Fibroblast of skin of back (primary cell): ENCODE measurements at regions not wholly inside any gene's neighbourhood (a gene's known extent, or its start where the extent isn't known, plus 50 kb on each side); places are given as distances from the start of the nearest gene placed in this dataset.

ENCODE experiments used
- DNase-seq: peaks from one replicate; pipeline ENCODE4 v3.0.0-alpha.2; 2013

GRCh38 chr1:79791488-79792218, 785.1 kb upstream of the ADGRL4 start:
- peak; percentile 37 for DNase-seq

DNA sequence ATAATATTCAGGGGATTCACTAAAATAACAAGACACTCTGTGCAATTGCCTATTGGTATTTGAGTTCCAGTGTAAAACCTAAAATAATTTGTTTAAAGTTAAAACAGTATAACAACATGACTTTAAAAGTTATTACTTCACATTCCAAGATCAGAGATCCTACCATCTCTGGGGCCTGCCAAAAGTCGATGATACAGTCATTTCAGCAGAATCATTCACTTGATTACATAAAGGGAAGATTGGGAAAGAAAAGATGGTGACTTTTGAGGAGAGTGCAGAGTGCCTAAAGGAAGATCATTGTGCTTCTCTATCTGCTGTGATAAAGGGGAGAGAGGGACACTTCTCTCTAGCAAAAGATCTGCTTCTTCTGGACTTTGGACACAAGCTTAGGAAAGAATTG, 784.4 kb upstream of the ADGRL4 start:
- DNase-seq = no peak

- no peak for DNase-seq
These were observed 781.1 kb upstream of the ADGRL4 start for GRCh38 chr1:79787631-79788030.

DNA sequence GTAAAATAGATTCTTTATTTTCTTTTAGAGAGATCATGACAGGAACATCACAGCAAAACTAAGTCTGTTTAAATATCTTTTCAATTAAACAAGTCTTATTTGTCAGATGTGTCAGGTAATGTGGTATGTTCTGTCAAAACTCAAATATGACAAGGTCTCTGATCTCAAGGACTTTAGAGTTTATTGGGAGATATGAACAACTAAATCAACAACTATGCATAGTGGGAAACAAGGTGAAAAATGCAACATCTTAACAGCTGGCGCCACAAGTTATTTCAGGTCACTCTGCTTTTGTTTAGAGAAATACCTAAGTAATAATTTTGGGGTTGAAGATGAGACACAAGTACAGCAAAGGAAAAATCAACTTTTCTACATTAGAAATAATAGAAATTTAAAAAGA, 779.4 kb upstream of the ADGRL4 start:
- no peak for DNase-seq

DNA sequence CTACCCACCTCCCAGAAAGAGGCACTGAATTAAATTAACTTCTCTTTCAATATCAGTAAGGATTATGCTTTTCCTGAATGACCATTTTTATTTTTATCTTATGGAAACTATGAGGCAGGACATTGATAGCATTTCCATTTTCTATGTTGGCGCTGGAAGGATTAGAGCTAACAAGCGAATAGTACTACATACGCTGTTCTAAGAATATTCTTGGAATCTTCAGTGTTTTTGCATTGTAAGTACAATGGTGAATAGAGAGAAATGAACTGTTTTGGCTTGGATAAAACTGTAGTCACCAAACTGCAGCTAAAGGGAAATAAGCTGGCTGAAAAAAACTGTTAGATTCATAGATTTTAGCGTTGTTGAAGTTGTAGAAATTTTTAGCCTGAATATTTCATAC, 779.0 kb upstream of the ADGRL4 start:
- no peak for DNase-seq

DNA sequence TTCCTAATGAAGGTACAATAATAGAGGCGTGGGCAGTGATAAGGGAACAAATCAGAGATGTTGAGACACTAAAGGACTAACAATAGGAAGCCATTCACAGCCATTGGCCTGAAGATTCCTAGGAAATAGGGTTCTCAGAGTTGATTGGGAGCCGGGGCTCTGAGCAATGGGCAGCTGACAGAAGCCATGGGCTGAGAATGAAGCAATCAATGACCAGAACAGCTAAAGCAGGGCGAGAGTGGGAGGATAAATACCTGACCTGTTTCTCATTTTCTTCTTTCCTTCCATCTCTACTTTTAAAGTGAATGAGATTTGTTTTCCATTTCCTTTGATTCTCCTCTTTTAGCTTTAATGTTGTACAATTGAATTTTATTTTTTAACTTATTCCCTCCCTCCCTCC, 774.7 kb upstream of the ADGRL4 start:
- DNase-seq = no peak

DNA sequence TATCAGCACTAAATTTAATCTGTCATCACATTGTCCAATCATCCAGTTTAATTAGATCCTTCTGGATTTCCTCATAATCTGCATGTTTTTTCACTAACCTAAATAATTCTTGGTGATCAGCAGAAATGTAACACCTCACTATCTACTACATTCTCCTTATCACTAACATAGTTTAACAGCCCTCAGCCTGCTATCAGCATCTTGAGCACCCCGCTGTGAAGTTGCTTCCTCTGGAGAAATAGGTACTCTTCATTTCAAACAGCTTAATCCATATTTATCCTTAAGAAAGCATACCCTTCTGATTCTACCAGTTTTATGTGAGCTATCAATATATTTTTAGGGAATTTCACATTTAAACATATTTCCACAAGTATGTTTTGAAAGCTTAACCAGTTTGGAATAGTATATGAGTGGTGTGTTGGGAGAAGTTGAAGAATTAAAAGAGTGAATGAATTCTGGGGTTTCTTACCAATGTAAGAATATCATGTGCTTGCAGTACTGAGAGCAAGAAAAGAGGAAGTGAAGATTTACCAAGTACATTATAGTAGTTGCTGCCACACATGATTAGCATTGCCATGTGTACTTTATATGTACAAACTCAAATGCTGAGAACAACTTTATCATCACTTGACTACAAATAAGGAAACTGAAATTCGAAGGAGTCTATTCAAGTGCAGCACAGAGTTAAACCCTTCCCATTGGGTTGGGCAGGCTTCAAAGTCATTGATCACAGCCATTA, 771.1 kb upstream of the ADGRL4 start:
- no peak for DNase-seq

- DNase-seq = no peak
These were observed 768.9 kb upstream of the ADGRL4 start for GRCh38 chr1:79775402-79775801.

DNA sequence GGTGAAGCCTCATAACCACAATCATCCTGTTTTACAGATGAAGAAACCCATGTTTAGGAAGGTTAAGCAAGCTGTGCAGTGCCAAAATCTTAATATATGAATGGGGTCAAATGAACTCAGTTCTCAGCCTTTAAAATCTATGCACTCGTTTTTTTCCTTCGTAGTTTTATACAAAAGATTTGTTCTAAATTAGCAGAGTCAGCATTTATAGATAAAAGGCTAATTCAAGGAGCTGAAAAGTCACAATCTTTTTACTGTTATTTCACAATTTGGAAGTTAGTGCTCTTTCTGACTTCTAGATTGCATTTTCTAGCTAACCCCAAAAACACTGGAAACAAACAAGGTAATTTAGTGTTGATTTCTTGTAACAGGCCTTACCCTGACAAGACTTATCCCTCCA, 766.9 kb upstream of the ADGRL4 start:
- no peak for DNase-seq

DNA sequence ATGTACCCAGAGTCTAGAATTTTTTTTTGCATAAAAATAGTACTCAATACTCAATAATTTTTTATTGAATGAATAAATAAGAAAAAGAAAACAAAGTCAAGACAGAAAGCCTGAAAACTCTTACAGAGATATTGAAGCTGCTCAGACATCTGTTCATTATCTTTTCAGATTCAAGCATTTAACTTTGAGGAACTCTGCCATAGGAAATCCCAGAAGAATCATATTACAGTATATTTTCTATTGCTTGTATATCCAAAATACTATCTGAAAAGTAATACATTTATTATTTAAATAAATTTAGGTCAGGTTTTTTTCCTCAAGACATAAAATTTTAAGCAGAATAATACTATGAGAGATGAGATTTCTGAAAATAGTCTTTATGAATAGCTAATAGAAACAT, 755.9 kb upstream of the ADGRL4 start:
- DNase-seq = no peak

- no peak for DNase-seq
These were observed 754.0 kb upstream of the ADGRL4 start for GRCh38 chr1:79760531-79760930.

DNA sequence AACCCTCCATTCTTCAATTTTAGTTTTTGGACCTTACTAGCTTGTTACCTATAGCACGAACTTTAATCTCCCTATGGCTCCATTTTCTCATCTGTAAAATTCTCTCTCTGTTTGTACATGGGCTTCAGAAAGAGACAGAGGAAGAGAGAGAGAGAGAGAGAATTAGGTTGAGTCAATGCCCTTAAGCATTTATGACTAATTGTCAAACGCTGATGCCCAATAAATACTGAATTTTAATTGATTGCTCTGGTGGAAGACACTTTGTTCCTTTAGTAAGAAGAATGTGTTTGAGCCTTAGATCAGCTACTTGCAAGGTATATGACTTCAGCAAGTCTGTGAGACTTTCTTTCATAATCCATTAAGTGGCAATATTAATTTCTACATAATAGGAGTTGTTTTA, 743.1 kb upstream of the ADGRL4 start:
- DNase-seq = no peak

- DNase-seq = peak; percentile 7
These were observed 739.4 kb upstream of the ADGRL4 start for GRCh38 chr1:79745929-79746328.

DNA sequence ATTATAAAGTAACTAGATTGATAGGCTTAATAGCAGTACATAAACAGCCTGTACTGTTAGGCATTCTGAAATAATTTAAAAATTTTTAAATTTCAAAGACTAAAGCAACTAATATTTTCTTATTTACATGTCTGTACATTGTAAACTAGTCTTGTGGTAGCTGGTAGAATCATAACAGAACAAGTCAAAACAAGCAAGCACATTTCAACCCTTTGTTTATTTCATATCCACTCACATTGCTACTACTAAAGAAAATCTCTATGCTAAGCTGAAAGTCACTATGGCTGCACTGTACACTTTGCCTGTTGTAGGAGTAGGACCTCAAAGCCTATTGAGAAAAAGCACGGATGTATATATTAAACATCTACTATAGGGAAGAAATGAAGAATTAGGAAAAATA, 738.2 kb upstream of the ADGRL4 start:
- no peak for DNase-seq

DNA sequence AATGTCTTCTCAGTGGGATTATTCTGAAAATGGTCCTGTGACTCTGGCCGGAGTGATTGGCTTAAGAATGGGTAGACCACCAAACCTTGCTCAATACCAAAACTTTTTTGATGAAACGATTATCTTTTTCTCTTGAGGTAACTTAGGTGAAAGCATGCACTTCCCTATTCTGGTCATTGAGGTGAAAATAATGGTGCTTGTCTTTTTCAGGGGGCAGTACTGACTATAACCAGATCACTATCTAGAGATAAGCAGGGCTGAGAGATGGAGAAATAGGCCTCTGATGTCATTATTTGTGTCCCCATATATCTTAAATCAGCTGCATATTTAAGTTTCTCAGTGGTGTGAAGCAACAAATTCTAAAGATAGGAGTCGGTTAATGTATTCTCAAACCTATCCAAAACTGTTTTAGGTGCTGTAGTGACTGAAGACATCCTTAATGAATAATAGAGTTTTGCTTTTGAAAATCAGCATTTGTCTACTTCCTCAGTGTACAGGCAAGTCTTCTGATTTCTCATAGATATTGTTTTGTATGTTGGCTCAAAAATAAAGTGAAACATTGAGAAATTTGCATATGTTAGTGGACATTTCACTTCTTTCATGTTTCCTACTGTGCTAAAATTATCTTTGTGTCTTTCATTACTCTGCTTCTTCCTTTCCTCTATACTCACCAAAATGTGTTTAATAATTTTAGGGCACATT, 735.3 kb upstream of the ADGRL4 start:
- DNase-seq = no peak

GRCh38 chr1:79738101-79738500, 731.6 kb upstream of the ADGRL4 start:
- DNase-seq = no peak

GRCh38 chr1:79737193-79737592, 730.7 kb upstream of the ADGRL4 start:
- DNase-seq = no peak

GRCh38 chr1:79732950-79733349, 726.4 kb upstream of the ADGRL4 start:
- DNase-seq = no peak

DNA sequence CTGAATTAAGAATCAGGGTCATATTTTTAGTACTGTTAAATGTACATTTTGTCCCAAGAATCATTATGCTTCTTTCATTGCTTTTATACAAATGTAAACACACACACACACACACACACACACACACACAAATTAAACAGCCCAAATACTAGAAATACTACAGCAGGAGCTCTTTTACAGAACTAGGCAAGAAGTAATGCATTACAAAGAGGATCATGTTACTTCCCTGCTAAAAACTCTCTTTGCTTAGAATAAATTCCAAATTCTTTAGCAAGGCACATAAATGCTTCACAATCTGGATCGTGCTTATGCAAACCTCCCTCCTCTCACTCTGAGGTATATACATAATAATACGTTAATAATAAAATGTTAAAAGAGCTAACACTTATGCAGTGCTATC, 720.4 kb upstream of the ADGRL4 start:
- no peak for DNase-seq

DNA sequence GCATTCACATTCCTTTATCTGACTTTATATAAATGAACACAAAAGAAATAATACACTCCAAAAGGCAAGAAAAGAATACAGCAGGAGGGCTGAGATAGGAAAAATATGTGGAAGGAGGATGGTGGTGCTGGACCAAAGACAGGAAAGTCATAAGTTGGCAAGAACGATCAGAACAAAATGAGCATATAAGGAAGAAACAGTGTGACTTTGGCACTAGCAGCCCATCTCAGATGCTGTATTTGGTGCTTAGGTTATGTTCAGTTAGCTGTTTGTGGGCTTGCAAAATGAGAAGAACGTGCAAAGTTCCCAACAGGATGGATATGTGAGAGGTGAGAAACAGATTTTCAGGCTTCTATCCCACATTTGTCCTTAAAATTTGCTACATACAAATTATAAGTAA, 719.8 kb upstream of the ADGRL4 start:
- DNase-seq = no peak

DNA sequence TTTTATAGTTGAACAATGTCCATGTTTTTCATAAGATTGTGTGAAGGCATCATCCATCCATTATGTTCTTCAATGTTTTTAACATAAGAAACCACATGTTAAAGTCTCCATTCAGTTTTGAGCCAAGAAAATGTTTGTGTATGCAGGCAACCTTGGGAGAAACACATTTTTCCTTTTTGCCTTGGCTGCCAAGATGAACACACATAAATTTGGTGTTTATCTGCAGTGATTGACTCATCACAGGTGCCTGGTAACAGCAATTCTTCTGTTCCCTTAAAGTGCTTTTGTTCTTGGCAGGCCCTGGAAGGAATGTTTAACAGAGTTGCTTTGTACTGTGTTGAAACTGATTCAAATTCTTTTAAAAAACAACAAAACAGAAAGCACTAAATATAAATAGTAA, 709.9 kb upstream of the ADGRL4 start:
- peak; percentile 8 for DNase-seq

DNA sequence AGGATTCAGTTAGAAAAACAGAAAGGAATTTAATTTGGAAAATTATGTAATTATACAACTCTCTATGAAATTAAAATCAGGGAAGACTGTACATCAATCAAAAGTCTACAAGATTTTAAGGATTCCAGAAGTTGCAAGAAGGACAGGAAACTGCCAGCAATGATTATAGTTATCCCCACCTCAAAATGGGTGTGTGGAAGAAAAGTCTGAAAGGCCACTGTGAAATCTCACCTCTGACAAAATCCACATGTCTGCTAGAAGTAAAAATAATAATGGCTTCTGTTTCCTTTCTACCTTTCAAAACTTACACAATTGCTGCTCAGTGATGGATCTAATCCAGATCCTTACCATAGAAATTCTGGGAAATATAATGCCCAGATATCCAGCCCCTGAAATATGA, 708.1 kb upstream of the ADGRL4 start:
- DNase-seq = no peak

- peak; percentile 43 for DNase-seq
These were observed 704.5 kb upstream of the ADGRL4 start for GRCh38 chr1:79711001-79711431.
